IPS DF 4.7 (cell line): ENCODE measurements at regions not wholly inside any gene's neighbourhood (a gene's known extent, or its start where the extent isn't known, plus 50 kb on each side); places are given as distances from the start of the nearest gene placed in this dataset.
"Not testable (repeated sequence)": the region's sequence is repeated elsewhere in the genome, so short reads cannot be mapped to it uniquely, and the experiment has no call there.

Source experiments
- DNase-seq: peaks from one replicate; pipeline ENCODE4 v3.0.0-alpha.2; 2013; ENCODE audit warnings: low spot score; ENCODE audit errors: extremely low read depth

DNA sequence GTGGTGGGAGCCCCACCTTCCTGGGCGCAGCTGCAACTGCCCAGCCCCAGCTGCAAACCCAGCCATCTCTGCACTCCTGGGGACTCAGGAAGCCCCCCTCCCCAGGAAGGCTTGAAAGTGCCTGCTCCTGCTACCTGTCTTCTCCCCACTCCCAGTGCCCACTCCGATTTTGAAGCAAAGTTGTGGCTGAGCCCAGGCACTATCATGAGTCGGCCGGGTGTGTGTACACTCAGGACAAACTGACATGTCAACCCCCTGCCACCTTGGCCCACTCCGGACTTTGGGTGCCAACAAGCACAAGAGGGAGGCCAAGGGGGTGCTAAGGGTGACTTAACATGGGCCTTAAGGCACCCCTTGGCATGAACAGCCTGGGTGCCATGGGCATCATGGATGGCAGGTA is 325.5 kb upstream of the PTGER4 start:
- no peak for DNase-seq

DNA sequence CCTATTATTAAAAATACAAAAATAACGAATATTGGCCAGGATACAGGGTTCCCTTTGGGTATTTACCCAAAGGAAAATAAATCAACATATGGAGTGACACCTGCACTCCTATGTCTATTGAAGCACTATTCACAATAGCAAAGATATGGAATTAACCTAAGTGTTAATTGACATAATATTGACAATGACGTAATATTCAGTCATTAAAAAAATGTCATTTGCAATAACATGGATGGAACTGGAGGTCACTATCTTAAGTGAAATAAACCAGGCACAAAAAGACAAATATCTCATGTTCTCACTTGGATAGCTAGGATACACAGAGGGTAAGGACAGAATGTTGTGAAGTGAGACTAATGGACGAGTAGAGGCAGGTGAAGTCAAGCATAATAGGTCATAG is 326.3 kb upstream of the PTGER4 start:
- DNase-seq: no peak

DNA sequence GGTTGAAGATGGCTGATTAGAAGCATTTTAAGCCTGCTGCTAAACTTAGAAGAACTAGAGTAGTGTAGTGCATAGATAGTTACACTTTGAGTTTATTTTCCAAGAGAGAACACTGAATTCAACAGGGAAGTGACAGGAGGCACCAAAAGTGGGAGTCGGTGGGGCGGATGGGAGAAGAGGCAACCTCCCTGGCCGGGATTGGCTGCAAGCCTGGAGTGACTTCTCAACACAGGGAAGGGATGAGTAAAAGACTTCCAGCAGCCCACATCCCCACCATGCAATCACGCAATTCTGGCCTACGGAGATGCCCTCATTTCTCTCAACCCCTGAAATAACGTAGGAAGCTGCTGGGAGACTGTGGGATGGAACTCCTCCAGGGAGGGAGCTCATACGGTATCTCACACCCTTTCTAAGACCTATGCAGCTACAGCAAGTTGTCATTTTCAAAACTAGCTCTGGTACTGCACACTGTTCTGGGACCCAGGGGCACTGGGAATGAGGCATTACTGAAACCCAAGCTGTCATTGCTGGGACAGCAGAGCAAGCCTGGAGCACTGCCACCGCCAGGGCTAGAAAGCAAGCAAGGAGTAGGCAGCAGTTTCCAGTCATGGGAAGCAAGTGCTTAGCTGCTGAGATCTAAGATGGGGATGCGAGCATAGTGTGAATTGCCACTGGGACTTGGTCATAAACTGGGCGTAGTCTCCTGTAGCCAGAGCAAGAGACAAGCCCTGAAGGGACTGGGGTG is 331.6 kb upstream of the PTGER4 start:
- DNase-seq: no peak

DNA sequence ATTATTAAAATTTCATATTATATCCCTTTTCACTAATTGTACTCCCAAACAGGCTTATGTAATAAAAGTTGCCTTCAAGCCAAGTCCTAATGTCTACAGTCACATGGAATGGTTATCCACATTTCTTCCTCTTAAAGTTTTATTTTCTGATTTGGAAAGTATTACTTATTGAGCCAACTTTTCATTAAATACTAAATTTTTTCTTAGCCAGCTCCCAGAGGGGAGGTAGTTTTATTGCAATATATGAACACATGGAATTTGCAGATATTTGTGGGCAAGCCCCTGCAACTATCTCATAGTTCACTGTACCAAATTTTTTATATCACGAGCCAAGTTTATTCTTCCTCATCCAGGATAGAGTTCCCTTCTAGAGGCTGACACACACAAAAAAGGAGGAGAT is 332.8 kb upstream of the PTGER4 start:
- DNase-seq: no peak

DNA sequence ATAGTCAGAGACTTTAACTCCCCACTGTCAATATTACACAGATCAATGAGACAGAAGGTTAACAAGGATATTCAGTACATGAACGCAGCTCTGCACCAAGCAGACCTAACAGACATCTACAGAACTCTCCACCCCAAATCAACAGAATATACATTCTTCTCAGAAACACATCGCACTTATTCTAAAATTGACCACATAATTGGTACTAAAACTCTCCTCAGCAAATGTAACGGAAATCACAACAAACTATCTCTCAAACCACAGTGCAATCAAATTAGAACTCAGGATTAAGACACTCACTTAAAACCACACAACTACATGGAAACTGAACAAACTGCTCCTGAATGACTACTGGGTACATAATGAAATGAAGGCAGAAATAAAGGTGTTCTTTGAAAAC is 341.3 kb upstream of the PTGER4 start:
- not testable (repeated sequence) for DNase-seq

DNA sequence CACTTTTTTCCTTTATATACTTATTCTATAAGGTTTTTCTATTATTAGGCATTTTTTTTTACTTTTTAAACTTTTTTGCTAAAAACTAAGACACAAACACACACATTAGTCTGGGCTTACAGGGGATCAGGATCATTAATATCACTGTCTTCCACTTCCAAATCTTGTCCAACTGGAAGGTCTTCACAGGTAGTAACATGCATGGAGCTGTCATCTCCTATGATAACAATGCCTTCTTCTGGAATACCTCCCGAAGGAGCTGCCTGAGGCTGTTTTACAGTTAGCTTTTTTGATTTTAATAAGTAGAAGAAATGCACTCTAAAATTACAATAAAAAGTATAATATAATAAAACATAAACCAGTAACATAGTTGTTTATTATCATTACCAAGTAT is 345.5 kb upstream of the PTGER4 start:
- no peak for DNase-seq

DNA sequence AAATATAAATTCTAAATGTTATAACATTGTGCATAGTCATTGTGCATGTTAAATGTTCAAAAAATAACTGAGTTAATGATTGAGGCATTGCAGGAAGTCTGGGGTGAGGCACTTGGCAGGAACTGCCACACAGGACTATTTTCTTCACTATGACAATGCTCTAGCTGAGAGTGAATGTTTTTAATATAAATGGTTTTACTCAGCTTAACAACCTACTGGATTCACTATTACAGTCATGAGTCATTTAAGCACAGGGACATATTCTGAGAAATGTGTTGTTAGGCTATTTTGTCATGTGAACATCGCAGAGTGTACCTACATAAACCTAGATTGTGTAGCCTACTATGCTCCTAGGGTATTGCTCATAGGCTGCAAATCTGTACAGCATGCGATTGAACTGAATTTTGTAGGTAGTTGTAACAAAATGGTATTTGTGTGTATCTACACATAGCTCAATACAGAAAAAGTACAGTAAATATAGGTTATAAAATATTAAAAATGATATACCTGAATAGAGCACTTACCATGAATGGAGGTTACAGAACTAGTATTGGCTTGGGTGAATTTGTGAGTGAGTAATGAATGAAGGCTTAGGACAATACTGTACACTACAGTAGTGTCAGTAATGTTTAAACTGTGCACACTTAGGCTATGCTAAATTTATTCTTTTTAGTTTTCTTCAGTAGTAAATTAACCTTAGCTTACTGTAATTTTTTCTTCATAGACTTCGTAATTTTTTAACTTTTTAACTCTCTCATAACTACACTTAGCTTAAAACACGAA is 346.1 kb upstream of the PTGER4 start:
- DNase-seq: no peak

DNA sequence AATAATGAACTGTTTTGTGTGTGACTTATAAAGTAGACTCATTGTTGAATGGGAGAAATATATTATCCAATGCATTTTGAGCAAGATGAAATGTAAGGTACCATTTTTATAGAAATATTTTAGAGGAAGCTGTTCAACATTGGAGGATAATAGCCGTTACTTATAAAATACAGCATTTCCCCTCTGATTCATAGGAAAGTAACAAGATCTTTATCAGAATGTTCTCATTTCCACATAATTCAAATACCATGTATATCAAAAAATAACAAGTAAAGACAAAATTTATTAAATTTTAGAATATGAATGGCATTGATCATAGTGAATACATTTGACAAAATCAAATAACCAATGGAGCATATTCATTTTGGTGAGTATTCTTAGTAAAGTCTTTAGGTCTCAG is 346.7 kb upstream of the PTGER4 start:
- DNase-seq: no peak

DNA sequence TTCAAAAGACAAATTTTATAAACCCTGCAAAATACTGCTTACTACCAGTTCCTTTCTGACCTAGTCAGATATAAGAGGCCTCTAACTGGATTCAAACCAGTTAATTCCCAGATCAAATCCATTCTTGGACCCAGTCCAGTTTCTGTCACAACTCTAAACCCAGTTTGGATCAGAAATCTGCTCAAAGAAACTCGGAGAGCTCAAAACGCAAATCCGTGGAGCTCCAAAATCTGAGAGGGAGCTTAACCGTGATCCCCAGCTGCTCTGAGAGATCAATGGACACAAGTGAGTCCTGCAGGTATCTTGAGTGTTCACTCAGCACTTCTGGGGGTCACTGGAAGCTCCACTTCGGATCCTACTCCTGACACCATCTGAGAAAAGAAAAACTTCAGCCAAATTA is 348.1 kb upstream of the PTGER4 start:
- no peak for DNase-seq

DNA sequence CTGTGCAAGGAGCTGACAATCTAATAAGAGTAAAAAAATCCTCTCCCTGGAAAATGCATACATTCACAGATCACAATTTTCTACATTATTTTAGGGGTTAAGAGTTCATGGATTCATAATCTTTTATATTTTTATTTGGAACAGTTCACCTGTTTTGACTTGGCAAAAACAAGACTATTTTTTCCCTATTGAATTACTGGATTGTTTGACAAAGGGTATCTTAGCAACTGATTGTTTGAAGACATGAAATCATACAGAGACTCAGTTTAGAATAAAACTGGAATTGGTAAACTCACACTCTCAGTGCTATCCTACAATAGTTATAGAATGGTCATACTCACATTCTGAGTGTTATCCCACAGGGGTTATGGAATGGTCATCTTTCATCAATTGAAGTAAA is 358.2 kb upstream of the PTGER4 start:
- DNase-seq: no peak

DNA sequence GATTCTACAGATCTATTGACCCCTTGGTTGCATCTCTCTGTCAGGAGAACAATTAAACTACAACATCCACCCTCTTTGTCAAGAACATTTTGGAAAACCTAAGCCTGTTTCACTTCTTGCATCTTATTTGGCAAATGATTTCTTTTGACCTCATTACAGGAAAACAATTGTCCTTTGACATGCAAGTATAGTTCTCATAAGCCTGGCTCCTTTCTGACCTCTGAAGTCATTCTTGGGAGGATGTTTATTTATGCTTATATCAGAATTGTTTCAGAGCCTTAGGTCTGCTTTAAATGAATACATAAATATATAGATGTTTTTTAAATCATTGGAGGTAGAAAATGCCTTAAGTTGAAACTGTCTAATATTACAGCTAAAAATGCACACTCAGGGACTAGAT is 361.3 kb upstream of the PTGER4 start:
- no peak for DNase-seq

DNA sequence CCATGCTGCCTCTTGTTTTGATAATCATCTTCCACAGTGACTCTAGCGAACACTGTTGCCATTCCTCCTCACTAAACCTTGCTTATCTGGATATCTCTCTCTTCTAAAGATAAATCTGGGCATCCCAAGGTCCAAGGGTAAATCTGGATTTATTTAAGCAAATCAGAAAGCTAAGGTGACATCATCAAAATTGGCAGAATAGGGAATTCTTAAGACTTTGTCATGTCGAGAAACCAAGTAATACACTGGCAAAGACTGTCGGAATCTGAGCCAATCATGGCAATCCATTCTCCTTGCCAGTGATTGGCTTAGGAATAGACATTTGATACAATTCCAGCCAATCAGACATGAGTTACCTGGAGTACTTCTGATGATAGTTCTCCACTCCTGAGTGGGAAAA is 362.7 kb upstream of the PTGER4 start:
- no peak for DNase-seq

DNA sequence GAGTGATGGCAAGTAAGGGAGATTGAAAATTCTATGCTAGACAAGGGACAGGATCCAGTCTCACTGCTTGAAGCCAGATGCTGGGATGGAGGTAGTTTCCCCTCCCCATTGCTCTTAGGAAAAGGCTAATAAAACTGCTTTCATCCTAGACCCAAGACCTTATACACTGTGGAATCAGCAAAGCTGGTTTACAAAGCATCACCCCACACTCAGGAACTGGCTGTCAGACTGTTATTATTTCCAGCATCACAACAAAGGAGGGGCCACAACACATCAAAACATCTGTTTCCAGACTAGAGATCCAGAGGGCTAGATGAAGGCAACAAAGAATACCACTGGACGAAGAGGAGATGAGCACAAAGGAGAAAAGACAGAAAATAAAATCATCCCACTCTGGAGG is 364.6 kb upstream of the PTGER4 start:
- DNase-seq: no peak

DNA sequence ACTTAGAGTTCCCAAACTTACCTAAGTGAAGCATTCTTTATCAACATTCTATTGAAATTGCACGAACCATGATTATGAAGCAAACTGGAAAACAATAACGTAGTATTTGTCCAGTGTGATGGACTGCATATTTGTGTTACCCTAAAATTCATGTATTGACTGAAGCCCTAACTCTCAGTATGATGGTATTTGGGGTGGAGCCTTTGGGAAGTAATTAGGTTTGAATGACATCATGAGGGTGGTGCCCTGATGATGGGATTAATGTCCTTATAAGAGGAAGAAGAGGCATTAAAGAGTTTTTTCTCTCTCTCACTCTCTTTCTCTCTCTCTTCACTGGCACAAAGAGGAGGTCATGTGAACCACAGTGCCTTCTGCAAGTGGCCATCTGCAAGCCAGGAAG is 365.4 kb upstream of the PTGER4 start:
- DNase-seq: no peak

DNA sequence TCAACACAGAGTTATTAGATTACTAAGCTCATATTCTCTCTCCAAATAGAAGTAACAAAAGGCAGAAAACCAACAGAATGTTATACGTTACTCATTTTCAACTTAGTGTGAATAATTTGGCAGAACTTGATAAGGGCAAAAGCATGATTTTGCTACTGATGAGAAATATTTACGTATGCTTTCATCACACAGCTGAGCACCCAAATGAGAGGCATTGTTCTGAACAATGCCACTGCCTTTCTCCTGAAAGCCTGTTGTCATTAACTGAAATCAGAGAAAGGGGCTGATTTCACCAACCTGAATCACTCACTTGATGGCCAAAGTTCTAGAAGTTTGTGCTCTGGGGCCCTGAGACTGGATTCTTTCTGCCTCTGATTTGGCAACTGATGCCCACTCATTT is 367.5 kb upstream of the PTGER4 start:
- no peak for DNase-seq

DNA sequence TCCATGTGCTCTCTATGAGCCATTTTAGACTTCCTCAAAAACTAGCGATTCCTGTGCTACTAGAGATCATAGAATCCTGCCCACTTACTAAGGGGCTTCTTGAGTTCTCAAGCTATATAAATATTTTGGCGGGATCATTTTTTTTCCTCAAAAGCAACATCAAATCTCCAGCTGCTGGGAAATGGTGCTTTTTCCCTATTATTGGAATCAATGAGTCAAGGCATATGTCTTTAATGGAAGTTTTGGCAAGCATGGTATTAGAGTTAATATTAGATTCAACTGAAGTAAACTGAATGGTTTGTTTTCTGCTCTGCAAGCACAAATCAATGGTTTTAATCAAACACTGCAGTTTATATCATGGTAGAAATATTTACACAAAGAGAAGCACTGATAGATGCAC is 369.9 kb upstream of the PTGER4 start:
- no peak for DNase-seq

DNA sequence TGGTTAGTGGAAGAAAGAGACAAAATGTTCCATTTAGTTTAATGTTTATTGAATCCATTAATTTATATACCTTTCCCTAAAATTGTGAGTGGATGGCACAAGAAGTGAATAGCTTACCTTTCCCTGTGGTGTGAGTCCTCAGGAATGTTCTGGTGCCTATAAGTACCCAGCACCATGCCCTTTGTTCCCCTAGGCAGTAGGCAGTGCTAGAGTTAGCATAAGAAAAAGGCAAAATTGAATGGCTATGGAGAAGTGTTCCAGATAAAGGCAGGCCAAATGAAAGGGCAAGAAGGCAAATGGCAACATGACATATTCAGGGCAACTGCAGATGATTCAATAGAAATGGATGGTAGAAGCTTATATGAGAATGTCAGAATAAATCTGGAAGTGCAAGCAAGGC is 370.8 kb upstream of the PTGER4 start:
- no peak for DNase-seq

DNA sequence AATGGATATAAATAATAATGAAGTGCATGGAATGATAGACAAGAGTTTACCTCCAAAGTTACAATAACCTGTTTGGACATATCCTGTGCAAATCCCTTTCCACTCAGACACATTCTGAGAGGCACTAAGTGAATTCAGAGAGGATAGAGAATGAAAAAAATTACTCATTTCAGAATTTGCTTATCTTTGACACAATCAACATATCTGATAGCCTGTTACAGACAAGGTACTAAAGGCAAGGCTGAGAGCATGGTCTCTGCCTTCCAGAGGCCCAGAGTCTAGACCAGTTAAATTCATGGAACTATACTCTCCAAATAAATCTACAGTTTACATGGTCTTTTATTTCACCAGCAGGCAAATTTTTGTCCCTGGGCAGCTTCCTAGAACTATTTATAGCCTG is 371.8 kb upstream of the PTGER4 start:
- DNase-seq: no peak

DNA sequence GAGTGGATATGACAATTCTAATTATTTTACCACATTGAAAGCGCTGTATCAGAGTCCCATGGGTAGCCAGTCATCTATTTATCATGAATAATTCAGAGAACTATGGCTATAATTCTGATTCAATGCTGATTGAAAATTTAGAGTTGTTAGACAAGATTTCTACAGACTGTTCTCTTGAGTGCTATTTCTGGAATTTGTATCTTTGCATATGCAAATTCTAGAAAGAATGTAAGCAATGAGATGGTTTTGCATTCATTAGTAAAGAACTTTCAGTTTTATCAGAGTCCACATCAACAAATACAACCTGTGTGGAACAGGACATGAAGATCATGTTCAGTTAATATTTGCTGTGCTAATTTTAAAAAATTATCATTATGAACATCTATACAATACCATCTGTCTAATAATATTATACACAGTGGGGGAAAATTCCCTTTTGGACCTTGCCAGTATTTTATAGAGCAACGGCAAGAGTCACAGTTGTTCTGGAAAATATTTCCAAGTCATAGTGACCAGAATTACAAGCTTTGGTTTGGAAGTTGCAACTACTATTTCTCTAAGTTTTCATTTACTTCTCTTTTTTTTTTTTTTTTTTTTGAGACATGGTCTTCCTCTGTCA is 372.7 kb upstream of the PTGER4 start:
- no peak for DNase-seq

DNA sequence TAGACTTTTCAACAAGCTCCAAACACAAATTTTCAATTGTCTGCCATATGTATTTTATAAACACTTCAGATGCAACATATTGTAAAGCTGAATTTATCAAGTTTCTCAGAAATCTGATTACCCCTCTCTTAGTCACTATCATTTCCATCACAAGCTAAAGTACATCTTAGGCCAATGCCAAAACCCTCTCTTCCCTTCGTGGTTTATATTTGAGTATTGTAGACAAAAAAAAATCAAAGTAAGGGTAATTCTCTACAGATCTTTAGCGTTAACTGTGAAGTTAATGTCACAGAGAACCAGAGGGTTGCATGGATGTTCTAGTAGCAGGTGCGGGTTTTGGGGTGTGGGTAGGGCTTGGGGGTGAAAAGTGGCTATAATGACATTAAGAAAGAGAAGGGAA is 387.7 kb upstream of the PTGER4 start:
- DNase-seq: no peak

DNA sequence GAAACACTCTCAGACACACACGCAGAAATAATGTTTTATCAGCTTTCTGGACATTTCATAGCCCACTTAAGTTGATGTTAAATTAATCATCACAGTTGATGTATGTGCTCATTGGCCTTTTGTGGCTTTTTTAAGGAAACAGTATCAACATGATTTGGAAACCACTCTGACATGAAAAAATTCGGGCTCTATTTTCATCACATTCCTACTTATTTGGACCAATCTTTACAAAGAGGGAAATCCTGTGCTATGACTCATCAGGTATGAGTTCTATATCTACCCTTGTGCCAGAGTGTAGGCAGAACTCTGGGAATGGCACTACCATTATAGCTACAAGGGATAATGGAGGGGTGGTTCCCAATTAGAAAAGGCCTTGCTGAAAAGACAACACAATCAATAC is 388.4 kb upstream of the PTGER4 start:
- no peak for DNase-seq

DNA sequence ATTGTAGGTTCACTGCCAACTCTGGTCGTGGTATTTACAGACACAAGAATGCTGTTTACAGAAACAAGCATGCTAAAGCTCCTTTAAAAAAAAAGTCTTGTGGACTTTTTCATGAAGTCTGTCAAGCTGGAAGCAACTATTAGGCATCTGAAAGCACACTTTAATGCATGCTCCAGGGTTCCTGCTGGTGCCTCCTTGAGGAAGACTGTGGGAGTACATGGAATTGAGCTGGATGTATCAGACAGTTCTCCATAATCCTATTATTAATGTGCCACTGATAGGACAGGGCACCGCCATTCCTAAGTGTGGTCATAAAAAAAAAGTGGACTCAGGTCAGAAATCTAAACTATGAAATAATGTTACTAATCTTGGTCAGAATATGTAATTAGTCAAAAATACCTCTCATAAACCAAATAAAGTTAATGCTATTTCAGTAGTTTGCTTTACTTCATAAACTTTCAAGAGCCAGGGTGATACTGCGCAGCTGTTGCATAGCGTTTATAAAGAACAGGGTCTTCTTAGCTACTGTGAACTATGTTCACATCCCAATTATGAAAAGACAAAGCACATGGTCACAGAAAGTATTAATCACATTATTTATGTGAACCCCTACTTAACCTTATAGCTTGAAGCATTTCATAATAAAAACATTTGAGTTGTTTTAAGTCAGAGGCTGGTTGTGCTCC is 390.8 kb upstream of the PTGER4 start:
- DNase-seq: no peak
